HG03045 (cell line): ENCODE measurements at regions not wholly inside any gene's neighbourhood (a gene's known extent, or its start where the extent isn't known, plus 50 kb on each side); places are given as distances from the start of the nearest gene placed in this dataset.

Experiments used
- ATAC-seq: cut with Tn5 transposase; IDR thresholded peaks from one replicate; pipeline ENCODE4 v1.9.1; 2021; ENCODE audit warnings: mild to moderate bottlenecking, moderate library complexity; ENCODE audit not compliant: unreplicated experiment

DNA sequence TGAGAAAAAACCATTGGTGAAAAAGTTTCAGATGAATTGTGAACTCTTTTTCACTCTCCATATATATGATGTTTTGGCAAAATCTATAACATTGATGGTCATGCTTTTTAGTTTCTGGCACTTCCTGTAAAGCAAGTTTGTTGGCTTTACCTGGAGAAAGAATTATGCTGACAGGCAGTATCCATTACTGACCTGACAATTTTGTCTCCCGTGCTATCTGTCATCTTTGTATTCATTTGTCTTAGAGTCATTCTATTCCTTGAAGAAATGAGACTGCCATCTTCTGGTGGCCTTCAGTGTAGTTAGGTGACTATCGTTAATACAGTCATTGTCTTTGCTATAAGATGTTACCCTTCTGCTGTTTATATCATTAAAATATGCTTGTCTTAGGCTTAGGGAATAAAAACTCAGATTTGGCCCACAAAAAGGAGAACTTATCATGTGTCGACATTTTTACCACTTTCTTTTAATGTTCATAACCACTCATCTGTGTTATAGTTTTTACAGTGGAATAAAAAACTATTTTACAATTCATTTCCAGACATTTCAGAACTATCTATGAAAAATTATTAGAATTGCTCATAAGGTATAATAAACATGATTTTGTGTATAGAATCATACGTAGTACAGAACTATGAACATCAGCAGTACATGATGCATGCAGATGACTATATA lies 707.0 kb downstream of the EPM2A start:
- no peak for ATAC-seq

DNA sequence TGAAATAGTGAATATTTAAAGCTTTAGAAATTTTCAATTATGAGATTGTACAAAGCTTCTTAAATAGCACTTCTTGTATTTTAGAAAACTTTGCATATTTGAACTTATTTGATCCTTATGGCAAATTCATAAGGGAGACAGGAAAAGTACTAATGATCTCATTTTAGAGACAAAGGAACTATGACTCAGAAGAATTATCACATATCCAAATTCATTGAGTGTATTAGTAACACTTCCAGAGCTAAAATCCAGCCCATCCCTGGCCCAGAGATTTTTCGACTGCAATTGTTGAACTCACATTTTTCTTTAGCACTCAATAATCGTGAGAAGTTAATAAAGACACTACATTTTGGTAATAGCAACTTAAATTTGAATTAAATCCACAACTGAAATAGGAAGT lies 704.3 kb downstream of the EPM2A start:
- ATAC-seq: no peak

GRCh38 chr6:145031962-145032361 lies 703.4 kb downstream of the EPM2A start:
- no peak for ATAC-seq

DNA sequence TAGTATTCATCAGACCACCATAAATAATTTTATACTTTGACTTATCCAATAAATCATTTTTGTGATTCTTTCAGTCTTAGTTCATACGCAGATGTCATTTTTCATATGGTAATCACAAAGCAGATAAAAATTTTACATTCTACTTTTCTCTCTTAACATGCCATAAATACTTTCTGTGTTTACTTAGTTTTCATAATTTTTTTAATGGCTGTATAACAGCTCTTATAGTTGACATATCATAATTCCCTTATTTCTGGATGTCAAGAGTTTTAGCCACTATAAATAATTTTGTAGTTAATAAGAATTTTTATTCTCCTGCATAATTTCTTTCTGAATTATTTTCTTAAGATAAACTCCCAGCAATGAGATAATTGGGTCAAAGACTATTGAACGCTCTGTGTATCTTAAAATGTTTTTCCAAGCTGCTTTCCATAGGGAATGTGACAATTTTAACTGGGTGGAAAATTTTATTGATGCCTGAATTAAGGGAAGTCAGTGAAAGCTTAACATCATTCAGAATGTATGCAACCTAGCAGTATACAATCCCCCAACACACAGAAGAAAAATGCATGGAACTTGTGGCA lies 702.7 kb downstream of the EPM2A start:
- no peak for ATAC-seq

DNA sequence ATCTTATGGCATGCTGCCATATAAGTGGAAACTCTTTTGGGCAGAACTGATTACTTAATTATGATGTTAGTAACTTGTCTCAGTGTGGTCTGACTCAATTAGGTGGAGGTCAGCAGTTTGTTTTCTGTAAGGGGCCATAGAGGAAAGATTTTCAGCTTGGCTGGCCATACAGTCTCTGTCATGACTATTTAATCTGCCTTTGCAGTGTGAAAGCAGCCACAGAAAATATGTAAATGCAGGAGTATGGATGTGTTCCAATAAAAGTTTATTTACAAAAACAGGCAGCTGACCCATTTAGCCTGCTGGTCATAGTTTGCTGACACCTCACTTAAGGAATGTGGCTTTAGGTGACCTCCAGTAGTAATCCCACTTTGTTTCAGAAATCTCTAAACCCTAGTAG lies 700.7 kb downstream of the EPM2A start:
- ATAC-seq: no peak

GRCh38 chr6:145036236-145036635 lies 699.1 kb downstream of the EPM2A start:
- ATAC-seq: no peak

DNA sequence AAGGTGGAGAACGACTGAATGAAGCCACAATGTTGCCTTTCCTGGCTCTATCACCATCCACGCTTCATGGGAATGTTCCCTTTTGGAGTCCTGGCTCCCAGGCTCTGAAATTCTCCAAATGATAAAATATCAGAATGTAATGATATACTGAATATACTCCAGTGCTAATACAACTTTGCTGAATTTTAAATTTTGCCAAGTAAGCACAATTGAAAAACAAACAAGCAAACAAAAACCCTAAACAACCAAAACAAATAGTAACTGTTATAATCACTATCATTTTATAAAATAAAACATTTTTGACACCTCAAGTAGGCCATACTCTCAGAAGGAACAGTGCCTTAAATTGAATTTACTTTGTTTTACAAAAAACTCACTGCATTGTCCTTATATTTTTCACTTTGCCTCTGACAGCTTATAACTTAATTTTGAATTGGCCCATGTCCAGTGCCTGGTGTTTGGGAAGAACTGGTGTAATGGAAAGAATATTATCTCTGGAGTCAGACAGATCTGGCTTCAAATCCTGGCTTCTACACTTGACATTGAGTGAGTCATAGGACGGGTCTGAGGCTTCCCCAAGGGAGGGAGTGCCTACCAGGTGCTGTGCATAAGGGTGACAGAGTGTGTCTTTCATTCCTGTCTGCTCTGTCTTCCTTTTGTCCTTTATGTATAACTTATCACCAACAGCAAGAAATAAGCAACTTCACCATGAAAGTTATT lies 698.3 kb downstream of the EPM2A start:
- ATAC-seq: no peak

- ATAC-seq: no peak
Measured at GRCh38 chr6:145042559-145042958, 692.8 kb downstream of the EPM2A start.

- ATAC-seq: no peak
Measured at GRCh38 chr6:145043926-145044500, 691.3 kb downstream of the EPM2A start.

- ATAC-seq: no peak
Measured at GRCh38 chr6:145044641-145045246, 690.6 kb downstream of the EPM2A start.

GRCh38 chr6:145045582-145045981 lies 689.7 kb downstream of the EPM2A start:
- ATAC-seq: no peak

DNA sequence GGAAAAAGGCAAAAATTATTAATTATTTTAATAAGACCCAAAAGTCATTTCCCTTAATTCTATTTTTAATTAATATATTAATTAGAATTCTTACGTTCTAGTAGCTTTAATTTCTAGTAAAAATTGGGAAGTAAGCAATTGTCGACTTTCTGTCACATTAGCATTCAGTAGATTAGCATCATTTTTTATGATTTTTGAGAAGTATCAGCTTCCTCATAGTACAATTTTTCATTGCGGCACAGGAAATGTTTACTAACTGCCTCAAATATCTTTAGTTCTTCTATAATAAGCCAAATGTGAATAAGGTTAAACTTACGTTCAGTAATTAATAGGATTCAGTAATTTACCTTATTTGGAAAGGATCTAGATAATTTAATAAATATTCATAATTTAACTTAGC lies 687.4 kb downstream of the EPM2A start:
- ATAC-seq: no peak

DNA sequence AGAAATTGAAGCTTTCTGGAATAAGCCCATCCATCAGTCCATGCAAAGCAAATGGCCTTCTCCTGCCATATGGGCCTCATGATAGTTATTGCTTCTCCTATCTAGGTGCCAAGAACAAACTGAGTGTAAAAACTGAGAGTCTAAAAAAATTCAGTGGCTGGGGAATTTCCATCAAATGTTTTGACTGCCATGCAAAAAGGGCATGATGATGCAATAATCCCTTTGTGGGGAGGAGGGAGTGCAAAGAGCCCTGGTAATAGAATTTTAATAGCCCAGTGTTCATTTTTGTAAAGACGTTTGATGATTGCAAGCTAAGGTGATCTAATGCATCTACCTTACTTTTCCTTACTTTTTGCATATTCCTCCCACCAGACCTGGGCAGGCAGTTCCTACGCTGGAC lies 683.7 kb downstream of the EPM2A start:
- ATAC-seq: no peak

GRCh38 chr6:145055567-145055966 lies 679.8 kb downstream of the EPM2A start:
- no peak for ATAC-seq

GRCh38 chr6:145060714-145061113 lies 674.6 kb downstream of the EPM2A start:
- no peak for ATAC-seq

DNA sequence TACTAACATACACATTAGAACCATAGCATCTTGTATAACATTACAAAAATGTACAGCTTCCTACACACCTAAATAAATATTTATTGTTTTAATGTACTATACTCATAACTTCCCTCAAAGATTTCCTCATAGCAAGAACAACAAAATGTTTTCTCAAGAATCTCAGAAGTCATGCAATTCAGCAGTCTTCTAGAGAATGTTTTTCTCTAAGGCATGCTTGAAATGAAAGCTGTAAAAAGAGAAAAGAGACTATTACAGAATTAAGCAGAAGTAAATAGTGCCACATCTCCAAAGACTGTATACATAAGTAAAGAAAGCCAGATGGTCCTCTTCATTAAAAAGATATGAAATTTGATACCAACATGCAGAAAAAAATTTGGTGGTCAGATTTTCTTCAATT lies 672.2 kb downstream of the EPM2A start:
- ATAC-seq: no peak

DNA sequence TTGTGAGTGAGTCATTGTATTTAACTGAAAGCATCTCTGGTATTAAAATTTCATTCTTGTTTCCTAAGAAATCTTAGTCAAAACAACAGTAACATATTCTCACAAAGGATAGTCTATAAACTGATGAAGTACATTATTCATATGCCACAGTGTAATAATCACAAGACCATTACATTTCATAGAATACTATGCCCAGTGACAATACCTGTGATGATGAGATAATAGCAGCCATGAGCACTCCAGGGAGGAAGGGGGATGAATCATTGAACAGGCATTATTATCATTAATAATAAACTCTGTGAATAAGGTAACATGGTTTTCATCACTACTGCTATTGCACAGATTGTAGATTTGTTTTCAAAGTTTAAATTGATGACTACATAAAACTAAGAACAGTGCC lies 667.9 kb downstream of the EPM2A start:
- no peak for ATAC-seq

- ATAC-seq: no peak
Measured at GRCh38 chr6:145068577-145068976, 666.7 kb downstream of the EPM2A start.

DNA sequence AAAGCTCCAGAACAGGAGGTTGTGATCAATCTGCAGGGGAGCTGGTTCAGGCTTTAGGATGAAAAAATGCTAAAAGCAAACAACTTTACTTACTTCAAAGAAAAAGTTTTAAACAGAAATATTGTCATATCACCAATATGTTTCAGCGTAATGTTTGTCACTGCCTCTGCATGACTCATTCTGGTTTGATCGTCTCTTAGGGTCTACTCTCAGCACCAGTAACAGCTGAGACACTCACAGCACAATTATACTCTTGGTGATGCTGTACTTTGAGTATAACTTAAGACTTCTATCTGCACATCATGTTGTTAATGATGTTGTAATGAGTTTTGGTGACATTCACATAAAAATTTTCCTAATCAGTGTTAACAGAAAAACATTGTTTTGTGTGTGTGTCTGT lies 665.4 kb downstream of the EPM2A start:
- ATAC-seq: no peak

DNA sequence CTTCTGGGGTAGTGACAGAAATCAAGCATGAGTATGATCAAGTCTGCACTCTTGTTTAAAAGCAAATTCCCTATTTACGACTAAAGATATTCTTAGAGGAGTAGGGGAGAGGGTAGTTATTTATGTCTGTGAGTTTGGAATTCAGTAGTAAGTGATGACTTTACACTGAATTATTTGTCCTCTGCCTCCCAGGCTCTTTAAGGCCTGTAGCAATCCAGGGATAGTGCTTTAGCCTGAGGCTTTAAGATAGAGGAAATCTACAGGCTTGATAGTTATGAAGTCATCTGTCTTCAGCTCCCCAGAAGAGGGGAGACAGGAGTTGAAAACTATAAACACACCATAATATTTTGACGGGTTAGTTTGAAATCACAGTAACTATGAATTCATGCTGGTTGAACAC lies 664.5 kb downstream of the EPM2A start:
- ATAC-seq: no peak

DNA sequence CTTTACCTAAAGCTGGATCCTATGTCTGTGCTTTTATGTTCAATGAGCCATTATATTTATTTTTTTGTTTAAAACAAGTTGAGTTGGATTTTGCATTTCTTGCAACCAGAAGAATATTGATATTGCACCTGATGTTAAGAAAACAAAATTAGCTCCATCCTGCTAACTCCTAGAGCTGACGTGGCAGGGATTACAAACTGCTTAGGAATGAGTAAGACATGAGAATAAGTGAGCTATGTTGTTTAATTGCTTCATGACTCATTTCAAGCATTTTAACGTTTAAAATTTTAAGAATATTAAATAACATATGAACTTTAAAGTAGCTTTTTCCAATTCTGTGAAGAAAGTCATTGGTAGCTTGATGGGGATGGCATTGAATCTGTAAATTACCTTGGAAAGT lies 663.5 kb downstream of the EPM2A start:
- ATAC-seq: no peak

GRCh38 chr6:145073811-145074210 lies 661.5 kb downstream of the EPM2A start:
- no peak for ATAC-seq
